Smooth muscle cell (in vitro differentiated cells): ENCODE measurements at regions not wholly inside any gene's neighbourhood (a gene's known extent, or its start where the extent isn't known, plus 50 kb on each side); places are given as distances from the start of the nearest gene placed in this dataset.

ENCODE experiments used
- DNase-seq: peaks from one replicate; lab custom pipeline; 2025; ENCODE audit not compliant: unreplicated experiment; lab: John Stamatoyannopoulos, UW
- H2AFZ ChIP-seq: fragments of 200-600 bp; sonication (generic); 2 replicates; pipeline ENCODE4 v1.6.0; 2016; ENCODE audit warnings: antibody characterized with exemption, low read depth, mild to moderate bottlenecking
- H3F3A ChIP-seq: fragments of 200-600 bp; sonication (generic); 2 replicates; pipeline ENCODE4 v1.6.0; 2017; ENCODE audit warnings: antibody characterized with exemption, low read depth
- H3K27ac ChIP-seq: fragments of 200-600 bp; sonication (generic); 2 replicates; pipeline ENCODE4 v1.5.1; 2016; ENCODE audit warnings: low read depth, mild to moderate bottlenecking
- H3K27me3 ChIP-seq: fragments of 200-600 bp; sonication (generic); 2 replicates; pipeline ENCODE4 v1.6.1; 2016; ENCODE audit warnings: low read depth, mild to moderate bottlenecking
- H3K36me3 ChIP-seq: fragments of 200-600 bp; sonication (generic); 2 replicates; pipeline ENCODE4 v1.5.1; 2016; ENCODE audit warnings: low read depth
- H3K4me1 ChIP-seq: fragments of 200-600 bp; sonication (generic); 2 replicates; pipeline ENCODE4 v1.5.1; 2016; ENCODE audit warnings: low read depth
- H3K4me2 ChIP-seq: fragments of 200-600 bp; sonication (generic); 2 replicates; pipeline ENCODE4 v1.6.0; 2016; ENCODE audit warnings: mild to moderate bottlenecking
- H3K4me3 ChIP-seq: fragments of 200-600 bp; sonication (generic); 2 replicates; pipeline ENCODE4 v1.5.1; 2016; ENCODE audit warnings: mild to moderate bottlenecking
- H3K79me2 ChIP-seq: fragments of 200-600 bp; sonication (generic); 2 replicates; pipeline ENCODE4 v1.6.0; 2016; ENCODE audit warnings: low read depth, mild to moderate bottlenecking
- H3K9ac ChIP-seq: fragments of 200-600 bp; sonication (generic); 2 replicates; pipeline ENCODE4 v1.6.0; 2016; ENCODE audit warnings: low read depth
- H3K9me3 ChIP-seq: fragments of 200-600 bp; sonication (generic); replicated peaks from 2 replicates; pipeline ENCODE4 v1.5.1; 2016; ENCODE audit warnings: low read depth
- H4K20me1 ChIP-seq: fragments of 200-600 bp; sonication (generic); 2 replicates; pipeline ENCODE4 v1.6.0; 2016; ENCODE audit warnings: low read depth
- CTCF ChIP-seq: fragments of 200-600 bp; sonication (generic); IDR thresholded peaks from 2 replicates; pipeline ENCODE4 v1.5.1; 2017; ENCODE audit warnings: borderline replicate concordance, mild to moderate bottlenecking, antibody characterized with exemption; ENCODE audit not compliant: insufficient read depth, poor library complexity, severe bottlenecking
- WGBS: methylation state at CpG from one replicate; pipeline ENCODE4 v1.1.7; 2016; ENCODE audit warnings: low lambda C conversion rate; 5-methylcytosine and 5-hydroxymethylcytosine counted together

- H3K27ac ChIP-seq, result no peak overlapping the region
- no peak for DNase-seq
- H3F3A ChIP-seq, result no peaks in the 10 kb centered on the region
- no peaks in the 10 kb centered on the region for H3K36me3 ChIP-seq
- H3K4me2 ChIP-seq, result no peak overlapping the region
- TF ChIP-seq CTCF, result no peak
- no peak overlapping the region for H3K4me3 ChIP-seq
- H2AFZ ChIP-seq, result no peak overlapping the region
- no peaks in the 10 kb centered on the region for H4K20me1 ChIP-seq
- H3K4me1 ChIP-seq, result no peaks in the 10 kb centered on the region
- no peaks in the 10 kb centered on the region for H3K9me3 ChIP-seq
- no peaks in the 10 kb centered on the region for H3K79me2 ChIP-seq
- no peaks in the 10 kb centered on the region for H3K27me3 ChIP-seq
- 83% methylated on average over 11 of the region's 13 CpGs for WGBS
- H3K9ac ChIP-seq, result no peak overlapping the region
These were observed 248.0 kb downstream of the TTLL2 start for GRCh38 chr6:167572841-167573271.

DNA sequence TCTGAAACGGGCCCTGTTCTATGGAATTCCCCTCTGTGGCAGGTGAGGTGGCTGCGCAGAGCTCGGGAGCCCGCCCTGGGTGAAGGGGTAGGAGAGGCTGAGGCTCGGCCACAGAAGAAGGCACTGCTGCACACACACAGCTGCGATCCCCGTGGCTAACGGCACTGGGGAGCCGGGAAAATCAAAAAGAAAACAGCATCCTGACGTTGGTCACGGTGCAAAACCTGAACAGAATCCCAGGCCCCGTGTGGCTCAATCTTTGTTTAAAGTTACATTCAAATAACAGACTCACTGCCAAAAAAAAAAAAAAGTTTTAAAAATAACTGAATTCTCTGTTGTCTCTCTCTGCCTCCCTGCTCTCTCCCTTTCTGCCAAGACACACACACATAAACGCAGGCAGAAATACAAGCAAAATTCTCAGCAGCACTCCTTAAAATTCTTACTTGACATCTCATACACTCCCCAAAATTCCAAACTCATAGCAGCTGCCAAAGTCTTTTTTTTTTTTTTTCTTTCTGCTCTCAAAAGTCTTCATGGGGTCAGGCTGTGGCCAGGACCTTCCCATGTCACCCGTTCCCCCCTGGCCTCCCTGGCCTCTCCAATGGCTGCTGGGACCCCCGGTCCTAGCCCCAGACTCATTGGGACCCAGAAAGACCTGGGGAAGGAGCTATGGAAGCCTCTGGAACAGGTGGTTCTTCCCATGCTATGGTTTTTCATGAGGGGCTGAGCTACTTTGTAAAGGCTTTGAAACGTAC lies 248.8 kb downstream of the TTLL2 start:
- 88% methylated on average over 16 of the region's 16 CpGs for WGBS
- no peaks in the 10 kb centered on the region for H3K27me3 ChIP-seq
- H3K4me1 ChIP-seq, result no peaks in the 10 kb centered on the region
- no peak overlapping the region for H3K9ac ChIP-seq
- H2AFZ ChIP-seq, result no peak overlapping the region
- no peaks in the 10 kb centered on the region for H4K20me1 ChIP-seq
- H3K4me3 ChIP-seq, result no peak overlapping the region
- DNase-seq, result no peak
- H3F3A ChIP-seq, result no peaks in the 10 kb centered on the region
- H3K79me2 ChIP-seq, result no peaks in the 10 kb centered on the region
- H3K9me3 ChIP-seq, result no peaks in the 10 kb centered on the region
- no peak overlapping the region for H3K27ac ChIP-seq
- H3K36me3 ChIP-seq, result no peaks in the 10 kb centered on the region
- no peak for TF ChIP-seq CTCF
- no peak overlapping the region for H3K4me2 ChIP-seq

DNA sequence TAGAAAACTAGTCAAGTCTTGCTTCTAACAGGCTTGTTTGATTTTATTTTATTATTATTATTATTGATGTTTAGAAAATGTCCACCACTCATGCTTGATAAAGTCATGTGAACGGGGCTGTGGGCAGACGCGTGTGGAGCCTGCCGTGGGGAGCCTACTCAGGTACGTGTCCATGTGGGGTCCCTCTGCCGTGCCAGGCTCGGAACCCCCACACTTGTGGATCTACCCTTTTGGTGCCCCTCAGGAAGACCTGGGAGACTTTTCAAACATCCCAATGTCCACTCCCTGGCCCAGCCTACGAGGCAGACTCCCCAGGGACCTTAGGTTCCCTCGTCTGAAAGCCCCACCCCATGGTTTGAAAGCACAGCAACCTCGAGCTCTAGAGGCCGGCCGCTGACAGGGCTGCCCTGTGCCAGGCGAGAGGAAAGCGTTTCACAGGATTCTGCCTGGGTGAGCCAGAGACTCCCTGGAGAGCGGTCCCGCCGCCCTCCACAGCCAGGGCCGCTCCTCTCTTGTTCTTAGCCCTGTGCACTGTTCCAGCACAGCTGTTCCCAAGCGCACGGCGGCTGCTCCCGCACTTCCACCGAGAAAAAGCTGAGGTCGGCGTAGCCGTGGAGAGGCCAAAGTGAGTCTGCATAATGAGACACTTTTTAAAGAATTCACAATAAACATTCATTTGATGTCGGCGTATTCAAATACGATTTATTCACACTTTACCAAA lies 249.7 kb downstream of the TTLL2 start:
- Histone ChIP-seq H3K27me3 (no peaks in the 10 kb centered on the region), H3K9ac (no peak overlapping the region), H3F3A (no peaks in the 10 kb centered on the region), H3K4me3 (no peak overlapping the region), H2AFZ (no peak overlapping the region), H3K79me2 (no peaks in the 10 kb centered on the region), H3K4me1 (no peaks in the 10 kb centered on the region), H3K36me3 (no peaks in the 10 kb centered on the region), H3K4me2 (no peak overlapping the region), H3K9me3 (no peaks in the 10 kb centered on the region), H4K20me1 (no peaks in the 10 kb centered on the region), H3K27ac (no peak overlapping the region)
- no peak for DNase-seq
- 94% methylated on average over 29 of the region's 29 CpGs for WGBS
- TF ChIP-seq CTCF, result no peak
